ENCODE measurements at regions not wholly inside any gene's neighbourhood (a gene's known extent, or its start where the extent isn't known, plus 50 kb on each side); places are given as distances from the start of the nearest gene placed in this dataset.

- TF ChIP-seq POU5F1 (IDR thresholded peaks at IDR 0.05; ENCODE audit: borderline replicate concordance, low read depth, low read length, partially characterized antibody) (no peak), POLR3A (IDR thresholded peaks at IDR 0.05; ENCODE audit: borderline replicate concordance, extremely low read depth, insufficient read depth, insufficient read length) (no peak)
Measured at GRCh38 chr9:80030801-80031200, 459.0 kb downstream of the TLE4 start (continued).

GRCh38 chr9:80028501-80028900 lies 456.7 kb downstream of the TLE4 start:
- ATAC-seq: no peak
- H3K9me1 ChIP-seq (ENCODE audit: control insufficient read depth, insufficient read depth, low read length): no peaks in the 10 kb centered on the region
- 0% methylated on average over 2 of the region's 2 CpGs for WGBS (ENCODE audit: insufficient coverage, low coverage, missing lambda C conversion rate)
- no peak overlapping the region for H2AFZ ChIP-seq (ENCODE audit: low read depth, low read length)
- H3K27me3 ChIP-seq (ENCODE audit: control insufficient read depth in 2 of 2, insufficient read depth in 2 of 2, low read length in 2 of 2): no peaks in the 10 kb centered on the region
- ChIA-PET POLR2A (no interaction called here), CTCF (ENCODE audit: low intra/inter-chr PET ratio) (no interaction called here)
- H3K27ac ChIP-seq (ENCODE audit: extremely low read depth, low read depth, low read length): no peak overlapping the region
- intact Hi-C loops (cut with micrococcal nuclease): no loop called here
- H3K79me2 ChIP-seq (ENCODE audit: control insufficient read depth, insufficient read depth, low read length): no peaks in the 10 kb centered on the region
- no peaks in the 10 kb centered on the region for H3K4me1 ChIP-seq (replicated peaks in 1 of 2; ENCODE audit: control insufficient read depth in 2 of 2, insufficient read depth in 2 of 2, low read length in 2 of 2)
- no peak for FAIRE-seq
- BruUV-seq (replicated peaks): no TSS peak
- no peaks in the 10 kb centered on the region for H4K20me1 ChIP-seq (replicated peaks; ENCODE audit: control insufficient read depth, insufficient read depth, low read length)
- in situ Hi-C loops (cut with MboI): no loop called here
- no peak overlapping the region for H3K9ac ChIP-seq (ENCODE audit: insufficient read depth in 1 of 2, low read depth in 2 of 2, low read length in 2 of 2)
- no peak for DNase-seq (ENCODE audit: extremely low read depth in 1 of 4, low spot score in 3 of 4)
- no peak overlapping the region for H3K4me2 ChIP-seq (ENCODE audit: insufficient read depth, low read length)
- H3K36me3 ChIP-seq (ENCODE audit: control insufficient read depth, insufficient read depth, low read length): no peaks in the 10 kb centered on the region
- no peaks in the 10 kb centered on the region for H3K9me3 ChIP-seq (replicated peaks; ENCODE audit: control insufficient read depth, insufficient read depth, low read depth, low read length)
- no peak overlapping the region for H3K4me3 ChIP-seq
- no peak for TF ChIP-seq SAFB2 (IDR thresholded peaks at IDR 0.05; ENCODE audit: borderline replicate concordance, low read depth, low read length, severe bottlenecking)
- no peak for TF ChIP-seq ZNF778 (CRISPR knock-in tag; IDR thresholded peaks at IDR 0.05)
- TF ChIP-seq HCFC1 (IDR thresholded peaks at IDR 0.05; ENCODE audit: low read depth, low read length): no peak
- no peak for TF ChIP-seq MAZ (CRISPR knock-in tag; conservative IDR thresholded peaks at IDR 0.05 in 1 of 2, IDR thresholded peaks at IDR 0.05 in 1 of 2)
- no peak for TF ChIP-seq IRF9 (tag; IDR thresholded peaks at IDR 0.05)
- TF ChIP-seq PRPF4 (IDR thresholded peaks at IDR 0.05; ENCODE audit: insufficient read depth, low read depth, low read length, poor library complexity, severe bottlenecking): no peak
- TF ChIP-seq RNF2 (IDR thresholded peaks at IDR 0.05): no peak
- TF ChIP-seq FOXP4 (CRISPR knock-in tag; IDR thresholded peaks at IDR 0.05; ENCODE audit: borderline replicate concordance): no peak
- TF ChIP-seq GMEB1 (CRISPR knock-in tag; IDR thresholded peaks at IDR 0.05): no peak
- TF ChIP-seq NCOA6 (IDR thresholded peaks at IDR 0.05): no peak
- no peak for TF ChIP-seq POLR2G (IDR thresholded peaks at IDR 0.05; ENCODE audit: low read depth, low read length)
- no peak for TF ChIP-seq JUND (IDR thresholded peaks at IDR 0.05; ENCODE audit: borderline replicate concordance, low read depth, low read length)
- no peak for TF ChIP-seq JUND (tag; IDR thresholded peaks at IDR 0.05; ENCODE audit: borderline replicate concordance, low read depth, low read length)
- TF ChIP-seq RFX5 (IDR thresholded peaks at IDR 0.05; ENCODE audit: low read depth, low read length): no peak
- TF ChIP-seq EZH2 (IDR thresholded peaks at IDR 0.05; ENCODE audit: borderline replicate concordance, low read depth, low read length): no peak
